PC-3 (cell line): ENCODE measurements at regions not wholly inside any gene's neighbourhood (a gene's known extent, or its start where the extent isn't known, plus 50 kb on each side); places are given as distances from the start of the nearest gene placed in this dataset.
"Not testable (repeated sequence)": the region's sequence is repeated elsewhere in the genome, so short reads cannot be mapped to it uniquely, and the experiment has no call there.

Source experiments
- ATAC-seq: fragments of 200-7000 bp; cut with Tn5 transposase; 2 replicates; pipeline ENCODE4 v1.9.1; 2020; ENCODE audit warnings: mild to moderate bottlenecking, moderate library complexity
- BruUV-seq: library from RNA; stranded (reverse); fragments of 400-500 nt; replicated peaks from 2 replicates; lab custom pipeline; 2021; lab: Mats Ljungman, UMichigan
- CTCF ChIA-PET: fragments of 300-600 bp; sonication (Branson Sonifier 250); formaldehyde crosslinking; loops from one replicate; lab custom pipeline; 2022; ENCODE audit warnings: antibody characterized with exemption; lab: Charles Lee
- POLR2A ChIA-PET: fragments of 300-600 bp; sonication (Branson Sonifier 250); formaldehyde crosslinking; loops from one replicate; lab custom pipeline; 2022; ENCODE audit warnings: antibody characterized with exemption; ENCODE audit not compliant: unreplicated experiment; lab: Charles Lee
- DNase-seq: peaks from one replicate; pipeline ENCODE4 v3.0.0-alpha.2; 2015
- H2AFZ ChIP-seq: fragments of 300-600 bp; sonication (generic); 2 replicates; pipeline ENCODE4 v1.6.0; 2016; ENCODE audit warnings: antibody characterized with exemption, low read length
- H3F3A ChIP-seq: fragments of 300-600 bp; sonication (generic); one replicate; pipeline ENCODE4 v1.6.0; 2017; ENCODE audit warnings: antibody characterized with exemption, low read length, control low read depth, mild to moderate bottlenecking; ENCODE audit not compliant: unreplicated experiment
- H3K27ac ChIP-seq: fragments of 300-600 bp; sonication (generic); 2 replicates; pipeline ENCODE4 v1.5.1; 2016; ENCODE audit warnings: mild to moderate bottlenecking, low read length
- H3K27me3 ChIP-seq: fragments of 300-600 bp; sonication (generic); 2 replicates; pipeline ENCODE4 v1.6.1; 2016; ENCODE audit warnings: low read length, mixed read lengths
- H3K36me3 ChIP-seq: fragments of 300-600 bp; sonication (generic); 2 replicates; pipeline ENCODE4 v1.6.1; 2016; ENCODE audit warnings: low read depth, mixed run types, low read length, mixed read lengths
- H3K4me1 ChIP-seq: fragments of 300-600 bp; sonication (generic); 2 replicates; pipeline ENCODE4 v1.5.1; 2016; ENCODE audit warnings: low read length; ENCODE audit not compliant: insufficient read depth
- H3K4me2 ChIP-seq: fragments of 300-600 bp; sonication (generic); 2 replicates; pipeline ENCODE4 v1.6.0; 2016; ENCODE audit warnings: low read length
- H3K4me3 ChIP-seq: fragments of 300-600 bp; sonication (generic); 2 replicates; pipeline ENCODE4 v1.5.1; 2016; ENCODE audit warnings: mild to moderate bottlenecking, low read length, mixed read lengths
- H3K79me2 ChIP-seq: fragments of 300-600 bp; sonication (generic); 2 replicates; pipeline ENCODE4 v1.6.1; 2017; ENCODE audit warnings: low read length, mixed read lengths
- H3K9ac ChIP-seq: fragments of 300-600 bp; sonication (generic); 2 replicates; pipeline ENCODE4 v1.6.0; 2016; ENCODE audit warnings: mild to moderate bottlenecking, low read length
- H3K9me2 ChIP-seq: fragments of 300-600 bp; sonication (generic); replicated peaks from 2 replicates; pipeline ENCODE4 v1.6.1; 2016; ENCODE audit warnings: mixed run types, low read length, mixed read lengths
- H3K9me3 ChIP-seq: fragments of 300-600 bp; sonication (generic); 2 replicates; pipeline ENCODE4 v1.6.1; 2016; ENCODE audit warnings: low read length, mixed read lengths
- H4K20me1 ChIP-seq: fragments of 300-600 bp; sonication (generic); 2 replicates; pipeline ENCODE4 v1.6.1; 2016; ENCODE audit warnings: low read length, mixed read lengths
- intact Hi-C: fragments of 100-400 bp; cut with micrococcal nuclease; formaldehyde crosslinking; loops from 2 replicates; pipeline ENCODE4 v1.9.0; 2023

DNA sequence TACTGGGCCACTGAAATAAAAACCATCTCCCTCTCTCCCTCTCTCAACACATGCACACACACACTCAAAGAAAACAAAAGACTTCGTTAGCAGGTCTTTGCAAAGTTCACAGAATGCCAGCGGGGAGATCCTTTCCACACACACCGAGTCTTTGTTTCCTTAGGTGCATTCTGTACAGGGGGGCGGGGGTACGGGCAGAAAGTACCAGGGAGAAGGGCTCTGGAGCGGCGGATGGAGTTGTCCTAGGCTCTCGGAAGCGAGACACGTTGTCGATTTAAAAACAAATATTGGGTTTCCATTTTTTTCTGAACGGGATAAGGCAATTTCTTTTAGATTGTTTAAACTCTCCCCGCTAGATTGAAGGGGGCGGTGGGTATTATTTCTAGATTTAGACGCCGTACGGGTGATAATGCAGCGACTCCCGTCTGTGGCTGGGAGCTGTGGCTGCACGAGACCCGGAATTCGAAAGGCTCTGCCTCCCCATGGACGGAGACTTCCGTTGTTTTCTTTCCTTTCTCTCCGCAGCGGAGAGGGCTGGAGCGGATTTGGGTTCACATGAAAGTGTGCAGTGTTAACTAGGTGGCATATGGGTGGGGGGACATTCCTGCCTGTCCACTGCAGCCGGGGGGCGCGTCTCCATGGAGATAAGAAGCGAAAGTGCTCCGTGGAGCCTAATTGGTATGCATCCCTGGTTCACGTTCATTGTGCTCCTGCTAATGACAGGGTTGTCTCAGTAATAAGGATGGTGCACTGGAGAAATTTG, 357.9 kb downstream of the TEX29 start:
- H3K9me2 ChIP-seq, ATAC-seq, CTCF ChIA-PET, H3K27me3 ChIP-seq, H3K4me3 ChIP-seq, POLR2A ChIA-PET, H4K20me1 ChIP-seq, DNase-seq, BruUV-seq, H3K27ac ChIP-seq, H2AFZ ChIP-seq, H3K9me3 ChIP-seq, H3F3A ChIP-seq, H3K9ac ChIP-seq, H3K36me3 ChIP-seq, intact Hi-C loops, H3K4me2 ChIP-seq, H3K79me2 ChIP-seq, H3K4me1 ChIP-seq: not testable (repeated sequence)

DNA sequence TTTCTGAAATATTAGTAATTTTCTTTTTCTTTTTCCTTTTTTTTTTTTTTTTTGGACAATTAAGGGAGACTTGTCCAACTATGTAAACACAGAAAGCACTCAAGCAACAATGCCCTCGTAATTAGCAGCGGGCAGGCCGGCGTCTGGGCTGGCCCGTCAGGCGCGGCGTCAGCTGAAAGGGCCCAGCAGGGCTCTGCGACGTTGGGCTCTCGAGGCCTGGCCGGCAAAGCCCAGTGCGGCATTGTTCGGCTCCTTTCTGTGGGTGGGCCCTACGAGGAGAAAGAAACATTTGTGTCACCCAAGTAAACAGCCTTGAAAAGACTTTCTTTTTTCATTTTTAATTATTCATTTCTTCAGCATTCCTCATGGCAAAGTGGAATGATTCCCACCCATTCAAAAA, 359.2 kb downstream of the TEX29 start:
- H3K9me2 ChIP-seq, intact Hi-C loops, H3K9ac ChIP-seq, H4K20me1 ChIP-seq, DNase-seq, POLR2A ChIA-PET, H3K4me2 ChIP-seq, H3K9me3 ChIP-seq, H3K27ac ChIP-seq, H3K79me2 ChIP-seq, H3K36me3 ChIP-seq, H3K4me3 ChIP-seq, H3K27me3 ChIP-seq, BruUV-seq, CTCF ChIA-PET, H3K4me1 ChIP-seq, ATAC-seq, H3F3A ChIP-seq, H2AFZ ChIP-seq: not testable (repeated sequence)

DNA sequence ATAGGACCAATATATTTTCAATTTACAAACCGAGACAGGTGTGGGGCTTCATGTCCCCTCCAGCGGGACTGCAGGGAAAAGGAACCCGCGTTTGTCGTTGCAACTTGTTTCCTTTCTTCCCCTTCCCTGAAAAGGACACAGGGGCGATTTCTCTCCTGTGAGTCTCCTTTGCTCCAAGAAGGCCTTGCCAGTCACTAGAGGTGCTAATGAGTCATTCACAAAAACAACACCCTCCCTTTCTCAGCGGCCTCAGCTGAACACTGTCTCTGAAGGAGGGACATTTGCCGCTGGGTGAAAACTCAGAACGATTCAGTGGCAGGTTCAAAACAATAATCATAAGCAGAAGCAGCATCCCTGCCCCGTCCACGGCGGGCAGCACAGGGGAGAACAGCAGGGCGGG, 359.7 kb downstream of the TEX29 start:
- H3K4me1 ChIP-seq, H3K4me3 ChIP-seq, H4K20me1 ChIP-seq, ATAC-seq, H3K27me3 ChIP-seq, H3K9ac ChIP-seq, DNase-seq, H3K9me3 ChIP-seq, H3K9me2 ChIP-seq, H3K79me2 ChIP-seq, CTCF ChIA-PET, H3K27ac ChIP-seq, BruUV-seq, H3K36me3 ChIP-seq, POLR2A ChIA-PET, H3F3A ChIP-seq, intact Hi-C loops, H2AFZ ChIP-seq, H3K4me2 ChIP-seq: not testable (repeated sequence)

DNA sequence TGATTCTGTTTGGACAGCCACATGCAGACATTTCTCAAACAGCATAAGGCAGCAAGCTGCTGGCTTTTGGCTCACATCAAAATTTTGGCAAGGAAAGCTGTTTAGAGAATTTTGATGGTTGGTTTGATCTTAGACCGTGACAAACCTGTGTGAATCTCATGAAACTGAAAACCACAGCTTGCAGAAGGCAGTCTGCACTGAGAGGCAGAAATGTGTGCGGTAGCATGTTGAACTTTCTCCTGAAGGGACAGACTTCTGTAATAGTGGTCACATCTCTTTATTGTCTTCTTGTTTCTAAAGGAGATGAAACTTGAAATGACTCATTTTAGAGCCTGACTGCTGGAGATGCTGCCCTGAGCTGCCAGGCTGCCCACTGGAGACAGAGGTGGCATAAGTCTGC, 371.6 kb downstream of the TEX29 start:
- H3K36me3 ChIP-seq, H3K27me3 ChIP-seq, H3K9me2 ChIP-seq, H3K79me2 ChIP-seq, H3K27ac ChIP-seq, H3K9ac ChIP-seq, BruUV-seq, intact Hi-C loops, H3K4me2 ChIP-seq, H3K4me3 ChIP-seq, DNase-seq, CTCF ChIA-PET, ATAC-seq, POLR2A ChIA-PET, H3K9me3 ChIP-seq, H4K20me1 ChIP-seq, H3F3A ChIP-seq, H2AFZ ChIP-seq, H3K4me1 ChIP-seq: not testable (repeated sequence)

DNA sequence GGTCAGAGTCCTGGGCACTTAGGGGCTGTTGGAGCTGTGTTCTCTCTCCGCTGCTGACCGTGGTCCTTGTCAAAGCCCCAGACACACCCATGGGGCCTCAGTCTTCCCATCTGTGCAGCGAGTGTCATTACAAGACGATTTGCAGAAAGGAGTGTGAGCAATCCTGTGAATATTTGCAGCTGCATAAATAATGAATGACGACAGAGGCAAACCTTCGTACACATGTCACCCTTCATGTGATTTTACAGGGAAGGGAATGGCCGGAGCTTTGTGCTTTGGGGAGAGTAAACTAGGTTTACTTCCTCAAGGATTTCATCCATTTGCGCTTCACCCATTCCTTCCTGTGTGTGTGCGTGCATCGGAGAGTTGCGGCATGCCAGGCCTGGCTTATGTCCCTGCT, 370.8 kb upstream of the SOX1 start:
- H3K27me3 ChIP-seq, H3F3A ChIP-seq, H3K4me3 ChIP-seq, H3K79me2 ChIP-seq, BruUV-seq, H3K27ac ChIP-seq, CTCF ChIA-PET, H3K4me2 ChIP-seq, ATAC-seq, H3K4me1 ChIP-seq, H4K20me1 ChIP-seq, H2AFZ ChIP-seq, DNase-seq, H3K36me3 ChIP-seq, H3K9me3 ChIP-seq, intact Hi-C loops, H3K9ac ChIP-seq, POLR2A ChIA-PET, H3K9me2 ChIP-seq: not testable (repeated sequence)

DNA sequence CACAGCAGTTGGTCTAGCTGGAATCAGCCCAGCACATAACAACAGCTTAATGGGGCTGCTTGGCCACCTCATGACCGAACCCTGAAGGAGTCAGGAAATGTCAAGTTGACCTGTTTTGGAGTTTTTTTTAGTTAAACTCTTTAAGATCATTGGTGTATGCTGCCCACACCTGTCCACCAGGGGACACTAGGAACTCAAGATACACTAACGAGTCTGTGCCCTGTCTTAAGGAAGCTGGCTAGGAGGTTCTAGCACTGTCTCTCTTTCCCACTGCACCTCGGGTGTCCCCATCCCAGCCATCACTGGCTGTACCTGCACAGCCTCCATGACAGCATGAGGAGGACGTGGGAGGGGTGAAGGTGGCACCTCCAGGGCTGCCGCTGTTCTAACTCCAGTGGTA, 364.9 kb upstream of the SOX1 start:
- H3K27ac ChIP-seq, ATAC-seq, H3K4me1 ChIP-seq, H3K79me2 ChIP-seq, H3K4me3 ChIP-seq, CTCF ChIA-PET, H3F3A ChIP-seq, intact Hi-C loops, H4K20me1 ChIP-seq, H2AFZ ChIP-seq, POLR2A ChIA-PET, H3K36me3 ChIP-seq, H3K4me2 ChIP-seq, H3K9me3 ChIP-seq, H3K9me2 ChIP-seq, BruUV-seq, H3K27me3 ChIP-seq, H3K9ac ChIP-seq, DNase-seq: not testable (repeated sequence)
